ENCODE measurements at regions not wholly inside any gene's neighbourhood (a gene's known extent, or its start where the extent isn't known, plus 50 kb on each side); places are given as distances from the start of the nearest gene placed in this dataset.

GRCh38 chr16:82470016-82470415 lies 156.8 kb upstream of the CDH13 start:
- in situ Hi-C loops (cut with MboI; ENCODE audit: low sequenced_read_pairs in 4 of 4) (no loop called here), intact Hi-C loops (cut with DNase I; ENCODE audit: low total_unique reads) (no loop called here)
- no peaks in the 10 kb centered on the region for H3K4me1 ChIP-seq
- H3K9me3 ChIP-seq: peaks cover 0 to 6% (median 0%) of the 10 kb centered on the region in 3 donors
- no peak for TF ChIP-seq POLR2A (IDR thresholded peaks at IDR 0.05)
- no peak for TF ChIP-seq CTCF (IDR thresholded peaks at IDR 0.05 in 4 of 5, conservative IDR thresholded peaks at IDR 0.05 in 1 of 5)
- ATAC-seq (no peak), DNase-seq (no peak)
- no peak overlapping the region for H3K4me3 ChIP-seq
- no peaks in the 10 kb centered on the region for H3K36me3 ChIP-seq
- no peaks in the 10 kb centered on the region for H3K27me3 ChIP-seq
- no peak overlapping the region for H3K27ac ChIP-seq

GRCh38 chr16:82464187-82464586 lies 162.6 kb upstream of the CDH13 start:
- in situ Hi-C loops (cut with MboI; ENCODE audit: low sequenced_read_pairs in 4 of 4) (no loop called here), intact Hi-C loops (cut with DNase I; ENCODE audit: low total_unique reads) (no loop called here)
- no peak for DNase-seq
- H3K9me3 ChIP-seq: no peaks in the 10 kb centered on the region
- H3K4me1 ChIP-seq: no peaks in the 10 kb centered on the region
- no peak overlapping the region for H3K4me3 ChIP-seq
- H3K36me3 ChIP-seq: no peaks in the 10 kb centered on the region
- no peak overlapping the region for H3K27ac ChIP-seq
- TF ChIP-seq POLR2A (IDR thresholded peaks at IDR 0.05): no peak
- no peak for TF ChIP-seq CTCF (IDR thresholded peaks at IDR 0.05 in 4 of 5, conservative IDR thresholded peaks at IDR 0.05 in 1 of 5)
- ATAC-seq: no peak
- H3K27me3 ChIP-seq: no peaks in the 10 kb centered on the region

- ATAC-seq (no peak), DNase-seq (no peak)
- H3K4me3 ChIP-seq: no peak overlapping the region
- intact Hi-C loops (cut with DNase I; ENCODE audit: low total_unique reads): no loop called here
- H3K36me3 ChIP-seq: no peaks in the 10 kb centered on the region
- no peaks in the 10 kb centered on the region for H3K27me3 ChIP-seq
- H3K27ac ChIP-seq: no peak overlapping the region
- no peaks in the 10 kb centered on the region for H3K4me1 ChIP-seq
- H3K9me3 ChIP-seq: no peaks in the 10 kb centered on the region
- TF ChIP-seq POLR2A (IDR thresholded peaks at IDR 0.05) (no peak), CTCF (IDR thresholded peaks at IDR 0.05 in 4 of 5, conservative IDR thresholded peaks at IDR 0.05 in 1 of 5) (no peak)
- in situ Hi-C loops (cut with MboI; ENCODE audit: low sequenced_read_pairs in 4 of 4): no loop called here
Observed at GRCh38 chr16:82460766-82461165, 166.0 kb upstream of the CDH13 start.

DNA sequence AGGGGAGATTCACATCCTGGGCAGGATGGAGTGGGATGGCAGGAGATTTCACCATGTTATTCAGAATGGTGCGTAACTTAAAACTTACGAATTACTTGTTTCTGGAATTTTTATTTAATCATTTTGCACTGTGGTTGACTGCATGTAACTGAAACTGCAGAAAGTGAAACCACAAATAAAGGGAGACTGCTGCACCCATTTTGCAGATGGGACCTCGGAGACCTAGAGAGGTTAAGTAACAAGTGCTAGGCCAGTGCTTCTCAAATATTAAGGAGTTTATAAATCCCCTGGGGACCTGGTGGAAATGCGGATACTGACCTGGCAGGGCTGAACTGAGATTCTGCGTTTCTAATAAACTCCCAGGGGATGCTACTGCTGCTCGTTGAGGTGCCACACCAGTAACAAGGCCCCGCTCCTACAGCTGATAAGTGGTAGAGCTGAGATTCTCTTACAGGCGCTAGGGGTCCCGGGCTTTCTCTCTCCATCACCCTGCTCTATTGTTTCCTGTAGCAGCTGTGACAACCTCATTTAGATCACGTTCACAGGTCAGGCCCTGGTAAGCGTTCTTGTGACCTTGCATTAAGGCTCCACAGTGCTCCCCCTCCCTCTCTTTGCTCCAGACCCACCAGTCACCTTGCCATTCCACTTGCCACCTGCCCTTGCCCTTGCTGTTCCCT lies 167.1 kb upstream of the CDH13 start:
- in situ Hi-C loops (cut with MboI; ENCODE audit: low sequenced_read_pairs in 4 of 4) (no loop called here), intact Hi-C loops (cut with DNase I; ENCODE audit: low total_unique reads) (no loop called here)
- Histone ChIP-seq H3K36me3 (no peaks in the 10 kb centered on the region), H3K4me3 (no peak overlapping the region), H3K9me3 (no peaks in the 10 kb centered on the region), H3K4me1 (no peaks in the 10 kb centered on the region), H3K27ac (no peak overlapping the region), H3K27me3 (no peaks in the 10 kb centered on the region)
- ATAC-seq: no peak
- TF ChIP-seq POLR2A (IDR thresholded peaks at IDR 0.05): no peak
- TF ChIP-seq CTCF (IDR thresholded peaks at IDR 0.05 in 4 of 5, conservative IDR thresholded peaks at IDR 0.05 in 1 of 5): no peak
- no peak for DNase-seq

- in situ Hi-C loops (cut with MboI; ENCODE audit: low sequenced_read_pairs in 4 of 4) (no loop called here), intact Hi-C loops (cut with DNase I; ENCODE audit: low total_unique reads) (no loop called here)
- Histone ChIP-seq H3K9me3 (no peaks in the 10 kb centered on the region), H3K27ac (no peak overlapping the region), H3K27me3 (no peaks in the 10 kb centered on the region), H3K4me3 (no peak overlapping the region), H3K36me3 (no peaks in the 10 kb centered on the region), H3K4me1 (no peaks in the 10 kb centered on the region)
- DNase-seq (peak in 1 of 2 donors; percentile 15), ATAC-seq (peak in 1 of 2 donors; percentile 62)
- TF ChIP-seq POLR2A (IDR thresholded peaks at IDR 0.05): no peak
- peak; percentile 23 to 72 (median 52) for TF ChIP-seq CTCF (IDR thresholded peaks at IDR 0.05 in 4 of 5, conservative IDR thresholded peaks at IDR 0.05 in 1 of 5)
Observed at GRCh38 chr16:82456683-82457082, 170.1 kb upstream of the CDH13 start.
